HUES64 (cell line): ENCODE measurements at regions not wholly inside any gene's neighbourhood (a gene's known extent, or its start where the extent isn't known, plus 50 kb on each side); places are given as distances from the start of the nearest gene placed in this dataset.
"Not testable (repeated sequence)": the region's sequence is repeated elsewhere in the genome, so short reads cannot be mapped to it uniquely, and the experiment has no call there.

Experiments used
- H3K27ac ChIP-seq: 2 replicates; pipeline ENCODE4 v1.7.0; 2013; ENCODE audit warnings: low read depth, low read length, inconsistent platforms
- H3K27me3 ChIP-seq: 2 replicates; pipeline ENCODE4 v1.6.1; 2013; ENCODE audit warnings: mild to moderate bottlenecking, low read length; ENCODE audit not compliant: insufficient read depth
- H3K36me3 ChIP-seq: 2 replicates; pipeline ENCODE4 v1.6.1; 2013; ENCODE audit warnings: mild to moderate bottlenecking, low read length; ENCODE audit not compliant: insufficient read depth
- H3K4me1 ChIP-seq: 2 replicates; pipeline ENCODE4 v1.6.1; 2013; ENCODE audit warnings: mild to moderate bottlenecking, low read length, moderate library complexity; ENCODE audit not compliant: insufficient read depth
- H3K4me3 ChIP-seq: 2 replicates; pipeline ENCODE4 v1.5.1; 2013; ENCODE audit warnings: mild to moderate bottlenecking, low read length, moderate library complexity
- H3K9ac ChIP-seq: 2 replicates; pipeline ENCODE4 v1.6.1; 2013; ENCODE audit warnings: mild to moderate bottlenecking, low read depth, low read length
- H3K9me3 ChIP-seq: 2 replicates; pipeline ENCODE4 v1.6.1; 2013; ENCODE audit warnings: low read depth, low read length; ENCODE audit not compliant: insufficient read depth
- WGBS: fragments of 150-250, 120-280 bp; methylation state at CpG from one replicate; pipeline ENCODE4 v1.1.7; 2013; ENCODE audit warnings: missing lambda C conversion rate; 5-methylcytosine and 5-hydroxymethylcytosine counted together

GRCh38 chr6:118705544-118706491 is 54.4 kb upstream of the CEP85L start:
- H3K9ac ChIP-seq: no peak overlapping the region
- peaks cover 45% of the 10 kb centered on the region for H3K4me1 ChIP-seq
- H3K27me3 ChIP-seq: no peaks in the 10 kb centered on the region
- no peaks in the 10 kb centered on the region for H3K36me3 ChIP-seq
- H3K4me3 ChIP-seq: no peak overlapping the region
- 55% methylated on average over 4 of the region's 4 CpGs for WGBS
- H3K9me3 ChIP-seq: no peaks in the 10 kb centered on the region
- H3K27ac ChIP-seq: peak overlapping the region; percentile 45; the same call in 1 of the 2 replicates

- Histone ChIP-seq H3K27me3 (no peaks in the 10 kb centered on the region), H3K4me1 (peaks cover 43% of the 10 kb centered on the region), H3K27ac (peak overlapping the region; percentile 7; the same call in 1 of the 2 replicates), H3K36me3 (no peaks in the 10 kb centered on the region), H3K4me3 (no peak overlapping the region), H3K9ac (no peak overlapping the region), H3K9me3 (no peaks in the 10 kb centered on the region)
- 79% methylated on average over 3 of the region's 3 CpGs for WGBS
Measured at GRCh38 chr6:118704915-118705314, 53.5 kb upstream of the CEP85L start.

- WGBS: 83% methylated on average over 3 of the region's 3 CpGs
- H3K9me3 ChIP-seq, H3K36me3 ChIP-seq, H3K9ac ChIP-seq, H3K27ac ChIP-seq, H3K4me3 ChIP-seq, H3K27me3 ChIP-seq: not testable (repeated sequence)
- H3K4me1 ChIP-seq: peaks cover 16% of the 10 kb centered on the region
Measured at GRCh38 chr6:118701260-118701659, 49.9 kb upstream of the CEP85L start.
